ENCODE measurements at regions not wholly inside any gene's neighbourhood (a gene's known extent, or its start where the extent isn't known, plus 50 kb on each side); places are given as distances from the start of the nearest gene placed in this dataset.

- no peak overlapping the region for H3K4me2 ChIP-seq (replicated peaks; ENCODE audit: low read depth, low read length, poor library complexity, severe bottlenecking)
- ChIA-PET POLR2A (no interaction called here), CTCF (no interaction called here)
Observed at GRCh38 chr2:138871312-138871711, 91.1 kb upstream of the NXPH2 start.

GRCh38 chr2:138867341-138867740, 87.2 kb upstream of the NXPH2 start:
- Mint-ChIP-seq H3K27ac (no peak overlapping the region), H3K4me1 (no peaks in the 10 kb centered on the region), H3K27me3 (no peaks in the 10 kb centered on the region), H3K4me3 (no peak overlapping the region), H3K9me3 (ENCODE audit: insufficient read depth) (no peaks in the 10 kb centered on the region)
- Histone ChIP-seq H3K9me3 (ENCODE audit: control extremely low read depth in 1 of 3, control insufficient read depth in 2 of 3, insufficient read depth in 1 of 3, low read length in 2 of 3) (no peaks in the 10 kb centered on the region), H3K27me3 (replicated peaks in 1 of 4; ENCODE audit: control extremely low read depth in 1 of 4, control insufficient read depth in 3 of 4, insufficient read depth in 4 of 4, low read length in 3 of 4) (no peaks in the 10 kb centered on the region), H3K4me2 (replicated peaks; ENCODE audit: low read depth, low read length, poor library complexity, severe bottlenecking) (no peak overlapping the region), H4K20me1 (ENCODE audit: control insufficient read depth, insufficient read depth, low read length, poor library complexity, severe bottlenecking) (no peaks in the 10 kb centered on the region), H3K9ac (ENCODE audit: low read length) (no peak overlapping the region), H3K4me1 (ENCODE audit: control insufficient read depth in 2 of 2, insufficient read depth in 2 of 2, low read length in 2 of 2) (no peaks in the 10 kb centered on the region), H2AFZ (ENCODE audit: insufficient read depth, low read depth, low read length, poor library complexity, severe bottlenecking) (no peak overlapping the region), H3K36me3 (replicated peaks in 1 of 2; ENCODE audit: control extremely low read depth in 1 of 2, control insufficient read depth in 1 of 2, extremely low read depth in 1 of 2, insufficient read depth in 2 of 2, low read length in 1 of 2) (no peaks in the 10 kb centered on the region), H3K27ac (ENCODE audit: low read length in 2 of 2) (no peak overlapping the region), H3K4me3 (ENCODE audit: control extremely low read depth in 1 of 5, extremely low read depth in 1 of 5, insufficient read depth in 1 of 5, low read depth in 2 of 5, low read length in 4 of 5) (no peak overlapping the region), H3K79me2 (ENCODE audit: control insufficient read depth, insufficient read depth, low read length) (no peaks in the 10 kb centered on the region)
- ATAC-seq (ENCODE audit: low read depth): no peak
- TF ChIP-seq CTCF (IDR thresholded peaks at IDR 0.05): no peak
- no peak for TF ChIP-seq EZH2 (IDR thresholded peaks at IDR 0.05; ENCODE audit: borderline replicate concordance, insufficient read depth, low read depth, low read length, poor library complexity, severe bottlenecking)
- CTCF ChIA-PET: no interaction called here
- DNase-seq: no peak
- WGBS (ENCODE audit: insufficient coverage): no CpG with 5 or more reads among the region's 1 CpG
- intact Hi-C loops (cut with micrococcal nuclease): no loop called here
- POLR2A ChIA-PET: no interaction called here

More at GRCh38 chr2:138871312-138871711, 91.1 kb upstream of the NXPH2 start:
- TF ChIP-seq EZH2 (IDR thresholded peaks at IDR 0.05; ENCODE audit: borderline replicate concordance, insufficient read depth, low read depth, low read length, poor library complexity, severe bottlenecking): no peak
- TF ChIP-seq CTCF (IDR thresholded peaks at IDR 0.05): no peak
- Mint-ChIP-seq H3K27ac (no peak overlapping the region), H3K27me3 (no peaks in the 10 kb centered on the region), H3K9me3 (ENCODE audit: insufficient read depth) (no peaks in the 10 kb centered on the region), H3K4me3 (no peak overlapping the region), H3K4me1 (no peaks in the 10 kb centered on the region)
- intact Hi-C loops (cut with micrococcal nuclease): no loop called here
- H3K4me3 ChIP-seq (ENCODE audit: control extremely low read depth in 1 of 5, extremely low read depth in 1 of 5, insufficient read depth in 1 of 5, low read depth in 2 of 5, low read length in 4 of 5): no peak overlapping the region
- H3K9ac ChIP-seq (ENCODE audit: low read length): no peak overlapping the region
- no peak overlapping the region for H3K27ac ChIP-seq (ENCODE audit: low read length in 2 of 2)
- H3K27me3 ChIP-seq (replicated peaks in 1 of 4; ENCODE audit: control extremely low read depth in 1 of 4, control insufficient read depth in 3 of 4, insufficient read depth in 4 of 4, low read length in 3 of 4): no peaks in the 10 kb centered on the region
- no CpG with 5 or more reads among the region's 1 CpG for WGBS (ENCODE audit: insufficient coverage)
- DNase-seq: no peak
- no peak for ATAC-seq (ENCODE audit: low read depth)
- H3K9me3 ChIP-seq (ENCODE audit: control extremely low read depth in 1 of 3, control insufficient read depth in 2 of 3, insufficient read depth in 1 of 3, low read length in 2 of 3): no peaks in the 10 kb centered on the region
- no peaks in the 10 kb centered on the region for H4K20me1 ChIP-seq (ENCODE audit: control insufficient read depth, insufficient read depth, low read length, poor library complexity, severe bottlenecking)
- no peaks in the 10 kb centered on the region for H3K4me1 ChIP-seq (ENCODE audit: control insufficient read depth in 2 of 2, insufficient read depth in 2 of 2, low read length in 2 of 2)
- no peaks in the 10 kb centered on the region for H3K79me2 ChIP-seq (ENCODE audit: control insufficient read depth, insufficient read depth, low read length)
- no peak overlapping the region for H2AFZ ChIP-seq (ENCODE audit: insufficient read depth, low read depth, low read length, poor library complexity, severe bottlenecking)
- no peaks in the 10 kb centered on the region for H3K36me3 ChIP-seq (replicated peaks in 1 of 2; ENCODE audit: control extremely low read depth in 1 of 2, control insufficient read depth in 1 of 2, extremely low read depth in 1 of 2, insufficient read depth in 2 of 2, low read length in 1 of 2)

Data from B cell (primary cell).